Esophagus mucosa (tissue), 1 donor: ENCODE measurements at regions not wholly inside any gene's neighbourhood (a gene's known extent, or its start where the extent isn't known, plus 50 kb on each side); places are given as distances from the start of the nearest gene placed in this dataset.
A peak's percentile ranks its signal among the peaks of the same experiment; 100 is the strongest.
"Not testable (repeated sequence)": the region's sequence is repeated elsewhere in the genome, so short reads cannot be mapped to it uniquely, and the experiment has no call there.

ENCODE experiments used
- ATAC-seq: fragments of 200-7000 bp; cut with Tn5 transposase; one replicate; pipeline ENCODE4 v1.9.1; 2020
- donor health status: DM: yes; HTN: yes; CAD: no.

DNA sequence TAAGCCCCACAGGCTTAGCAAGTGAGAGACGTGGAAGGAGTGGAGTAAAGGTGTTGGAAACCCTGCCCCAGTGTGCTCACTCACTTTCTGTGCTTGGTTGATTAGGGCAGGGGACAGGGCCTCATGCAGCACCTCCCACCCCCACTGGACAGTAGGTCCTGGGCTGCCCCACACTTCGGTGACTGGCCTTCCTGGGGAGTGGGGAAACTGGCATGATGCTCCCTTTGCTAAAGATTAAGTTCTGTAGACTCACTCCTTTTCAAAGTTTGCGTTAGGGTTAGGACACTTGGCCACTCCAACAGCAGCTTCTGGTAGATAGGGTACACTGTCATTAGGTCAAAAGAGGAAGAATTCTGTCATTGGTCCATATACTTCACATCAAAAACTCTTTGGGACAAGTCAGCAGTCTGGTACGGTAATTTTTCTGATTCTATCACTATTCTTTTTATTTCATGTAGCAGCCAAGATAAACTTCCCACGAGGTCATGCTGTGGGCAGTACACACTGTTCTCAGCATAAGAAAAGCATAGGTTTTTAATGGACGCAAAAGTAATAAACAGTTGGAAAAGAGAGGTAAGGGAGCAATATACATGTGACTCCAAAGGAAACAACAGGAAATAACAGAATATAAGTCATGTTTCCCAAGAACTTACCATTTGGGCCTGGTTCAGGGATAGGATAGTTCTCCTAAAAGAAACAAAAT, 106.6 kb upstream of the TERB2 start:
- ATAC-seq = not testable (repeated sequence)

DNA sequence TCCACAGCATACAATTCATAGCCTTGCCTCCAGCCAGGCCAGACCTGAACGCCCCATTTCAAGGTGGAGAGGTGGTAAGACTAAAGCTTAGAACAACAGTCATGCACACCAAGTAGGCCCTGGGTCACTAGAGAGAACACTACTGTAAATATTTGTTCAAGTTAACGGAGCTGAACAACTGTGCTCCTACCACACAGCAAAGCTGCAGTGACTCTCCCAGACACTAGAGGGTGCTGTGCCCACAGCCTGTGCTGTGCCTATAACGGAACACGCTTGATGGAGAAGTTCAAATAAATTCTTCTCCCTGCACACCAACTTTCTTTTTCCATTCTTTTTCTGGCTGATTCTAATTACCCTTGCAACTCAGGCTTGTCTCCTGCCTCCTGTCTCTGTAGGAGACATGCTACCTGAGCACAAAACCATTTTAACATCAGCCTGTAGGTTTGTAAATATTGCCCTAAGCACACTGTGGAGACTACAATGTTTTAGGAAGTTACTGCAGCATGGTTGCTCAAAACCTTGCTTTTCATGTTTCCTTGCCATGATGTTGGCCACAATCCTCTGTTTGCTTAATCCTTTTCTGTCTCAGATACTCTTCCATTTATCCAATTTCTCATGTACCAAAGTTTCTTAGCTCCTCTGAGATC, 103.1 kb upstream of the TERB2 start:
- ATAC-seq = peak; percentile 90

DNA sequence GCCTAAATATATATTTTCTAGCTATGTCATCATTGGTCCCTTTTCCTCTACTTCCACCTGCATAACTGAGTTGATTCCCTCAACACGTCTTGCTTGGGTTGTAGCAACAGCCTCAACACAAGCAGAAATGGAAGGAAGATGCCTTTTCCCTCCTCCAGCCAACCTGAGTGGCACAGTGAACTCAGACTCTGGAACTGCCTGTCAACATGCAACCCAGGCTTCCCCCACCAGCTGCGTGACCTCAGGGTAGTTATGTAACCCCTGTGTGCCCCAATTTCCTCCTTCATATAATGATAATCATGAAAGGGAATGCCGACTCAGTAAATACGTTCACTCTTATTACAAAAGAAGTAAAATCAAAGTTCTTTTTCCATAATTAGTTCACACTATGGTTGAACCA, 101.8 kb upstream of the TERB2 start:
- ATAC-seq = not testable (repeated sequence)

GRCh38 chr15:44856284-44856683, 100.2 kb upstream of the TERB2 start:
- ATAC-seq = not testable (repeated sequence)

- not testable (repeated sequence) for ATAC-seq
Observed at GRCh38 chr15:44857164-44857710, 99.2 kb upstream of the TERB2 start.

DNA sequence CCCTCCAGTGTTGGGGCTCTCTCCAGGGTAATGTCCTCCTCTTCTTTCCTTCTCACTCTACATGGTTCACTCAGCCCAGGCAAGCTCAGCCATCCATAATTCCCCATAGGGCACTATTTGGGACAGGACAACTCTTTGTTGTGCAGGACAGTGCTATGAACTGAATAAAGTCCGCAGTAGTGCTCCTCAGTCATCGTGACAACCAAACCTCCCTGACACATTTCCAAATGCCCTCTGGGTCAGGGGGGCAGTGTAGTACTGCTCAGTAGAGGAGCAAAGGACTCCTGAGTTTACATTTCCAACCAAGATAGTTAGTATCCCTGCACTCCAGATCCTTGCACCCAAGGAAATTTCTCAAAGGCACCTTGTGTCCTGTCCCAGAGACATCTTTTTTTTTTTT, 97.4 kb upstream of the TERB2 start:
- ATAC-seq = not testable (repeated sequence)

DNA sequence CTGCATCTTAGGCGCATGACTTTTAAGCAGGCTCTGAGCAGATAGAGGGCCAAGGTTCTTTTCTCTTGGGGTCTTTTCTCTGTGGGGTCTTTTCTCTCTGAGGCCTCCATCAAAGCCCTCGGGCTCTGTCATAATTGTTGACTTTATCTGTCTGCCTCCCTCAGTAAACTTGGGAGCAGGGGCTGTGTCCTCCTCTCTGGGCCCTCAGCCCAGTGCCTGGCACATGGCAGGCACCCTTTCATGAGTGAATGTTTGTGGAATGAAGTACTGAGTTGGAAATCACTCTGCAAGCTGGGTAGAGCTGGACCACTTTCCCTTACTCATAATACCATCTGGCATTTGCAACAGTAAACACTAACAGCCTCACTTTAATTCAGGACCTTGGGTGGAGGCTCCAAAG, 96.3 kb upstream of the TERB2 start:
- ATAC-seq = not testable (repeated sequence)

DNA sequence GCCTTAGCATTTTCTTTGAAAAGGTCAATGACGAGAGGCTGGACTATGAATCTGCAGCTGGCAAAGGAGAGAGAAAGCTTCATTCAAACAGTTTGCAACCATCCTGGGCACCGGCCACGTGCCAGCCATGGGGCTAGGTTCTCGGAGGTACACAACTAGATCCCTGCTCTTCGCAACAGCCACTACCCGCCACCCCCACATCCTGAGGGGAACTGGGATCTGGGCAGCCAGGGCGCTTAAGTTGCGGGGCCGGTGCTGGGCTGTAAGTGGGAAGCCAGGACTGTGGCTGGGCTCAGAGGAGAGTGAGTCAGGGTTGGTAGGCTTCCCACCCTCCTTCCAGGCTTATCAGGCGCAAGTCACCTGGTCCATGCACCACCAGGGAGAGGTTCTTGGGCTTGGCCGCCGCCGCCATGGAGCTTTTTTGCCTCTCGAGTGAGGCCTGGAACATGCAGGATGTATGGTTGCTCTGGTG, 95.0 kb upstream of the TERB2 start:
- no peak for ATAC-seq

DNA sequence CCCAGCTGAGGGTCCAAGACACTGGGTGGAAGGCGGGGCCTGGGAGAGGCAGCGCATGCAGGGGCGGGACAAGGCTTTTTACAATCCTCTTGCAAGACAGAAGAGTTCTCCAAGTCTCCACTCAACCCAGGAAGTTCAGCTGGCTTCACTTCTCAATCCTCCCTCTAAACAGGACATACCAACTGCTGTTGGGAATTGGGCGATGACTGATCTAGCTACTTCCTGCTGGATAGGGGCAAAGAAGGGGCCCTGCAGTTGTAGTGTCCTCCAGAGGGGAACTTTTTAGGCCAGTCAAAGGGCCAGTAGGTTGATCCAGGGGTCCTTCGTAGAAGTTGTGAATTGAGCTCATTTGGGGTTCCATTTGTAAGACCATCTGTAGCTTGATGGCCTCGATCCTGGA, 94.6 kb upstream of the TERB2 start:
- no peak for ATAC-seq

DNA sequence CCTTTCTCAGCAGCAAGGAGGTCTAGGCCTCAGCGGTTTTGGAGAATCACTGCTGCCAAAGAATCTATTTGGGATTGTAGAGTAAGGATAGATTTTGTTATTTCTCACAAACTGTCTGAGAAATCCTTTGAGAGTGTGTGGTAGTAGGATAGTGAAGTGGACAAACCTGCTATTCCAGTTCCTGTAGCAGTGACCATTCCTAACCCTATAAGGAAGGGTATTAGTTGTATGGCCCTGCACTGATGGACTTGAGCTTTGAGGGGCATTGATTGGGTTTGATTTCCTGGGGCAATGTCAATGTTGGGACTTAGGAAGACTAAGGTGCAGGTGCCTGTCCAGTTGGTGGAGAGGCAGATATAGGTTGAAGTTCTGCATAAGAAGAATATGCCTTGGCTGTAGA, 93.6 kb upstream of the TERB2 start:
- ATAC-seq = not testable (repeated sequence)

- ATAC-seq = not testable (repeated sequence)
Observed at GRCh38 chr15:44868100-44868499, 88.4 kb upstream of the TERB2 start.

GRCh38 chr15:44870125-44870524, 86.4 kb upstream of the TERB2 start:
- not testable (repeated sequence) for ATAC-seq

DNA sequence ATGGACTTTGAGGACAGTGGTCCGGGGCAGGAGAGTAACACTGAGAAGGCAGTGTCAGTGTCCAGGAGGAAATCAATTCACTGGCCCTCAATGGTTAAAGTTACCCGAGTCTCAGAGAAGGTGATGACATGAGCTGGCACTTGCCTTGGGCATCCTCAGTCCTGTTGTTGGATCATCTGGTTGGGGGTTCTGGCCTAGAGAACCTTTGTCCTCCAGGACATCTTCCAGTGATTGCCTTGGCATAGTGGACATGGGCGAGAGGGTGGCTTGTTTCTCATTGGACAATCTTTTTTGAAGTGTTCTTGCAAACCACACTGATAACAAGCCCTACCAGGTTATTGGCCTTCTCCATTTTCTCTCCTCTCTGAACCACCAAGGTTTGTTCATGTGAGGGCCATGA, 83.4 kb upstream of the TERB2 start:
- no peak for ATAC-seq

DNA sequence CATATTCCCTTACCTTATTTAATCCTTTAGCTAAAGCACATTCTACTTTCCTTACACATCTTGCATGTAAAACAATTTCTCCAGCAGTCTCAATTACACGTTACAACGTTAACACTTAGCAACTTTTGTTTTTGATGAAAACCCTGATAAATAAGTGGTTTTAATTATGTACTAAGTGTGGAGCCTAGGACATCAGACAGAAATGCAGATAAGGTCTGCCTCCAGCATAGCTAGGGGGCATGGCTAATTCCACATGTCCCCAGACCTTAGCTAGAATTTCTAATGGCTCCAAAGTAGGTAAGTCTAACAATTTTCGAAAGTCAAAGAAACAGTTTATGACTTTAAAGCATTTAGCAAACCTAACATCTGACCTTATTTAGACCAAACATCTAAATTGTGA, 77.4 kb upstream of the TERB2 start:
- no peak for ATAC-seq

- peak; percentile 42 for ATAC-seq
Observed at GRCh38 chr15:44882499-44882968, 74.0 kb upstream of the TERB2 start.

GRCh38 chr15:44883199-44883877, 73.1 kb upstream of the TERB2 start:
- no peak for ATAC-seq

DNA sequence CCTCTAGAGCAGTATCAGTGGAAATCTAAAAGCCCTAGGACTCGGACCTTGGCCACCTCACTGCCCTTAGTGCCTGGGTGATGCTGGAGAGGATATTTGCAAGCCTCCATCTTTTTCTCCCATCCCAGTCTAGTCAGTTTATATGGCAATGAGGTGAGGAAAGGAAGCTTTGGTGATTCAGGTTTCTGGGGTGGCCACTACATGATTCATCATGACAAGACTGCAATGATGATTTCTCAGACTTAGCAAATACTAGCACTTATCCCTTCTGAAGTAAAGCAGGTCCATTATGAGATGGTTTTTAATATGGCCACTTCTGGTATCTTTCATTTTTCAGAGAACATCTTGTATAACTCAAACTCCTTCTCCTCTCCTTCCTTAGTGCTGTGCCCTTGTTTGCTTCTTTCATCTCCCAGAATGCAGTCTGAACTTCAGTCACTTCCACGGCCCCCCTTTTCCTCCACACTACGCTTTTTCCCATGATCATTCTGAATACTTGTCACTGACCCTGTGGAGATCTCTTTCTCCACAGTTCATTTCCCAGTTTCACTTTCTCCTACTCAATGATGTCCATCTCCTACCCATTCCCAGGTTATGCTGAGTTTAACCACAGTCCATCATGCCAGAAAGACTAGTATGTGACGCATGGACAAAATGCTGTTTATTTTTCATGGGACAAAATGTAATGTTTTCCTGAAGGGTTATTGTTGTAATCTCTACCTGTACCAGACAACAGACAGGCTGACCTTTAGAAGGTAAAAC, 57.4 kb upstream of the TERB2 start:
- peak; percentile 76 for ATAC-seq

DNA sequence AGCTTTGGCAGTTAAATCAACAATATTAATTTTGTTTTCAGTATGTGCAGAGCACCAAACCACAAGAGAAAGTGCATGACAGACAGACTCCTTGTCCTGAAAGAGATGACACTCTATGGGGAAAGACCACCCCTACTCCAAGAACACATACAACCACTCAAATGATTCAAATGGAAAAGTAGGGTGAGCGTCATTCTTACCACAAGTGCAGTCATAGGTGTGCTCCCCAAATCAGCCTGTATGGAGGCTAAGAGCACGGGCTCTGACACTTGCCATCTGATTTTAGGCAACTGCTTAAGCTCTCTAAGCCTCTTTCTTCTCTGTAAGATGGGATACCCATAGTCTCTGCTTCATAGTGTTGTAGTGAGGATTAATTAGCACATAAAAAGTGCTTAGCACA, 56.7 kb upstream of the TERB2 start:
- ATAC-seq = not testable (repeated sequence)

- ATAC-seq = not testable (repeated sequence)
Observed at GRCh38 chr15:44900796-44901195, 55.7 kb upstream of the TERB2 start.

DNA sequence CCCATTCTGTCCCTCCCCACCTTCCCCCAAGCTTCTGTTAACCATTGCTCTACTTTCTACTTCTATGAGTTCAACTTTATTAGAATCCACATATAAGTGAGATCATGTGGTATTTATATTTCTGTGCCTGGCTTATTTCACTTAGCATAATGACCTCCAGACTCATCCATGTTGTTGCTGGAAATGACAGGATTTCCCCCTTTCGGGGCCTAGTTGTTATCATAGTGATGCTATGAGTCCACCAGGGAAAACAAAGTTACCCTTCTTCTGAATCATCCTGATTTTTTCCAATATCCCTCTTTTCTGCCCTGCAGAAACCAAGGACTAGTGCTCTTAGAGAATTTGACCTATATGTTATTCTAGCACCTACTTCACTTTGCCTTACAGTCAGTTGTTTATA, 53.2 kb upstream of the TERB2 start:
- ATAC-seq = not testable (repeated sequence)

DNA sequence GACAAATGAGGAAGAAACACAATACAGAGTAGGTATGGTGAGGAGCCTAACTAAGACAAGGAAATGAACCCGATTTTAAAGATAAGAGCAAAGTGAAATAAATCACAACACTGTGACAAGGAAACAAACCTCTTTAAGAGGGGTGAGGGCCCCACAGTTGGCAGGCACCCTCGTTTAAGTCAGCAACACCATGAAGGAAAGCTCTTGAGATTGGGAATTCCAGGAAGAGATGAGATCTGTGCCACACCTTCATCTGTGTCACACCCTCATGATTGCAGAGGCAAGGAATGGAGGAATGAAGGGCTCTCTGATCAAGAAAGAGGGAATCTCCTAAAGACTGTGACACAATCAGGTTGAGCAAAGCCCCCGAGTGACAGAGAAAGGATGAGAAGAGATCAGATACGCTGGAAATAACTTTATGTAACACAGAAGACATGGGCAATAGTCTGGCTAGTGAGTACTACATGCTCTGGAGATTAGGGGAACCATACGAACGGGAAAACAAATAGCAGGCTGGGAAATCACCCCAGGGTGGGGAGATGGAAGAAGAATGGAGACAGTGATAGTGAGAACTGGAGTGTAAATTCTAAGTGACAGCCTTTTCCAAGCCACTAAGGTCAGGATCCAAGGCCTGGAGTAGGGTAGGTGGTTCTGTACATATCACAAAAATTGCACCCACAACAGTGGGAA, 51.7 kb upstream of the TERB2 start:
- peak; percentile 25 for ATAC-seq
